A549 (cell line): ENCODE measurements at regions not wholly inside any gene's neighbourhood (a gene's known extent, or its start where the extent isn't known, plus 50 kb on each side); places are given as distances from the start of the nearest gene placed in this dataset.

Experiments
- ATAC-seq, 2 experiments: fragments of 200-7000 bp in 1 of 2; fragments of >200 bp in 1 of 2; cut with Nextera tagmentation in 1 of 2; cut with Tn5 transposase in 1 of 2; 3 replicates each; pipeline versions ENCODE4 v1.8.0 to v1.9.1; 2018 to 2020; ENCODE audit warnings: mild to moderate bottlenecking in 1 of 2, moderate library complexity in 1 of 2
- CTCF ChIA-PET: fragments of 300-600 bp; sonication (Branson Sonifier 250); formaldehyde crosslinking; extraction: SDS; loops from one replicate; lab custom pipeline; 2021; ENCODE audit warnings: antibody characterized with exemption, inconsistent platforms; lab: Yijun Ruan, JAX
- POLR2A ChIA-PET: fragments of 350-600 bp; formaldehyde crosslinking; extraction: SDS; loops from one replicate; lab custom pipeline; 2021; ENCODE audit warnings: antibody characterized with exemption, inconsistent platforms; lab: Yijun Ruan, JAX
- DNase-seq, 2 experiments: peaks; one replicate each; pipeline versions ENCODE4 v3.0.0 to v3.0.0-alpha.2; 2011 to 2016; ENCODE audit warnings: low read depth in 1 of 2, low spot score in 1 of 2
- FAIRE-seq: peaks from 2 replicates; lab custom pipeline; 2011; peaks lifted over from hg19 to GRCh38; lab: Jason Lieb, UNC
- H3K27ac ChIP-seq, 2 experiments: fragments of >200 bp; sonication (Bioruptor Twin); formaldehyde crosslinking; 3 replicates each; pipeline ENCODE4 v1.5.1; 2016 to 2017
- H3K4me1 ChIP-seq: fragments of >200 bp; sonication (Bioruptor Twin); formaldehyde crosslinking; 3 replicates; pipeline ENCODE4 v1.6.1; 2016
- H3K4me2 ChIP-seq: fragments of >200 bp; sonication (Bioruptor Twin); formaldehyde crosslinking; 3 replicates; pipeline ENCODE4 v1.6.1; 2016
- H3K4me3 ChIP-seq: fragments of >200 bp; sonication (Bioruptor Twin); formaldehyde crosslinking; 3 replicates; pipeline ENCODE4 v1.5.1; 2016
- H3K9me3 ChIP-seq: fragments of >200 bp; sonication (Bioruptor Twin); formaldehyde crosslinking; 3 replicates; pipeline ENCODE4 v1.6.1; 2016
- ATOH8 ChIP-seq: fragments of 250-450 bp; sonication (Bioruptor Pico); IDR thresholded peaks from 2 replicates; pipeline ENCODE4 v1.5.0; 2020; ENCODE audit warnings: low read depth, mild to moderate bottlenecking, moderate library complexity
- BHLHE40 ChIP-seq: IDR thresholded peaks from 2 replicates; pipeline ENCODE4 v1.6.1; 2012; ENCODE audit warnings: low read depth, low read length, inconsistent platforms
- CHD2 ChIP-seq: fragments of 150-350 bp; IDR thresholded peaks from 2 replicates; pipeline ENCODE4 v1.6.1; 2014; ENCODE audit warnings: low read length; ENCODE audit not compliant: partially characterized antibody
- EHMT2 ChIP-seq: fragments of 200-600 bp; sonication (generic); IDR thresholded peaks from 2 replicates; pipeline ENCODE4 v1.6.1; 2016; ENCODE audit warnings: antibody characterized with exemption, low read depth, mild to moderate bottlenecking, moderate library complexity
- ELK1 ChIP-seq: fragments of 150-350 bp; IDR thresholded peaks from 2 replicates; pipeline ENCODE4 v1.6.1; 2014; ENCODE audit warnings: low read depth, mild to moderate bottlenecking, low read length
- EP300 ChIP-seq, 2 experiments: fragments of >200 bp; sonication (Bioruptor Twin); formaldehyde crosslinking; IDR thresholded peaks; 2 replicates in 1 of 2; 3 replicates in 1 of 2; pipeline ENCODE4 v1.6.1; 2016 to 2017
- HDAC2 ChIP-seq: fragments of 200-600 bp; sonication (generic); IDR thresholded peaks from 2 replicates; pipeline ENCODE4 v1.6.1; 2016
- HOXB13 ChIP-seq: fragments of 250-450 bp; sonication (Bioruptor Pico); IDR thresholded peaks from 2 replicates; pipeline ENCODE4 v1.5.0; 2020; ENCODE audit warnings: low read depth, mild to moderate bottlenecking, moderate library complexity
- HOXB5 ChIP-seq: fragments of 250-450 bp; sonication (Bioruptor Pico); IDR thresholded peaks from 2 replicates; pipeline ENCODE4 v1.5.0; 2020; ENCODE audit warnings: mild to moderate bottlenecking, moderate library complexity
- JUNB ChIP-seq: fragments of >200 bp; sonication (Bioruptor Twin); formaldehyde crosslinking; IDR thresholded peaks from 2 replicates; pipeline ENCODE4 v1.6.1; 2016
- KDM5A ChIP-seq: fragments of 200-600 bp; sonication (generic); IDR thresholded peaks from 2 replicates; pipeline ENCODE4 v1.6.1; 2016; ENCODE audit warnings: antibody characterized with exemption, mild to moderate bottlenecking
- MAFK ChIP-seq: fragments of 450-650 bp; IDR thresholded peaks from 2 replicates; pipeline ENCODE4 v1.6.1; 2014; ENCODE audit not compliant: partially characterized antibody
- MAZ ChIP-seq: fragments of 150-350 bp; IDR thresholded peaks from 2 replicates; pipeline ENCODE4 v1.6.1; 2014; ENCODE audit warnings: antibody characterized with exemption, low read depth, low read length, borderline replicate concordance
- NFE2L2 ChIP-seq: fragments of 150-350 bp; conservative IDR thresholded peaks from 2 replicates; pipeline ENCODE4 v1.6.1; 2014; ENCODE audit warnings: low read length
- NPAS2 ChIP-seq: fragments of 250-450 bp; sonication (Bioruptor Pico); IDR thresholded peaks from 2 replicates; pipeline ENCODE4 v1.8.0; 2022; ENCODE audit warnings: mild to moderate bottlenecking, moderate library complexity, borderline replicate concordance
- PBX3 ChIP-seq: IDR thresholded peaks from 2 replicates; pipeline ENCODE4 v1.6.1; 2012
- POLR2AphosphoS2 ChIP-seq: conservative IDR thresholded peaks from 2 replicates; pipeline ENCODE4 v1.6.1; 2012; ENCODE audit warnings: low read length, improper control_type of control experiment, inconsistent platforms
- RARB ChIP-seq: fragments of 250-450 bp; sonication (Bioruptor Pico); IDR thresholded peaks from 2 replicates; pipeline ENCODE4 v1.8.0; 2021; ENCODE audit warnings: mild to moderate bottlenecking, moderate library complexity
- RCOR1 ChIP-seq: fragments of 150-350 bp; IDR thresholded peaks from 2 replicates; pipeline ENCODE4 v1.6.1; 2014; ENCODE audit warnings: antibody characterized with exemption, low read length, low read depth
- RNF2 ChIP-seq: fragments of 200-600 bp; sonication (generic); IDR thresholded peaks from 2 replicates; pipeline ENCODE4 v1.6.1; 2016; ENCODE audit warnings: low read depth, mild to moderate bottlenecking, antibody characterized with exemption, moderate library complexity, borderline replicate concordance
- SMC3 ChIP-seq: fragments of >200 bp; sonication (Bioruptor Twin); formaldehyde crosslinking; IDR thresholded peaks from 3 replicates; pipeline ENCODE4 v1.6.1; 2018; ENCODE audit warnings: inconsistent platforms
- USF2 ChIP-seq: fragments of 450-650 bp; IDR thresholded peaks from 2 replicates; pipeline ENCODE4 v1.6.1; 2014; ENCODE audit warnings: antibody characterized with exemption
- ZC3H11A ChIP-seq: fragments of 450-650 bp; IDR thresholded peaks from 2 replicates; pipeline ENCODE4 v1.6.1; 2014; ENCODE audit warnings: antibody characterized with exemption, mild to moderate bottlenecking
- WGBS: methylation state at CpG from one replicate; pipeline ENCODE4 v1.1.6; 2017; ENCODE audit errors: missing lambda C conversion rate; 5-methylcytosine and 5-hydroxymethylcytosine counted together

- ChIA-PET POLR2A (interaction anchor here (0.6 kb wide), 1 partner anchor 49 kb away, joined by 3 read pairs; no protein-coding TSS in a partner anchor), CTCF (no interaction called here)
- Histone ChIP-seq H3K27ac (no peak overlapping the region), H3K4me1 (peaks cover 11% of the 10 kb centered on the region; the same call in 2 of the 3 replicates), H3K4me2 (no peak overlapping the region), H3K4me3 (no peak overlapping the region), H3K9me3 (no peaks in the 10 kb centered on the region)
- FAIRE-seq (no peak), DNase-seq (no peak), ATAC-seq (no peak)
- TF ChIP-seq KDM5A (no peak), NFE2L2 (no peak)
- 62% methylated on average over 11 of the region's 11 CpGs for WGBS
Observed at GRCh38 chr22:47279746-47280145, 517.3 kb downstream of the TBC1D22A start.

GRCh38 chr22:47279337-47279736 is 516.9 kb downstream of the TBC1D22A start:
- H3K4me2 ChIP-seq = no peak overlapping the region
- TF ChIP-seq RCOR1 (no peak), RNF2 (no peak)
- POLR2A ChIA-PET = interaction anchor here (0.6 kb wide), 1 partner anchor 49 kb away, joined by 3 read pairs; no protein-coding TSS in a partner anchor
- no peak for ATAC-seq
- no peak for FAIRE-seq
- CTCF ChIA-PET = interaction anchor here (0.6 kb wide), 1 partner anchor 708 kb away, joined by 3 read pairs; no protein-coding TSS in a partner anchor
- no peak for DNase-seq
- no peak overlapping the region for H3K27ac ChIP-seq
- H3K4me1 ChIP-seq = peaks cover 11% of the 10 kb centered on the region; the same call in 2 of the 3 replicates
- H3K4me3 ChIP-seq = no peak overlapping the region
- H3K9me3 ChIP-seq = no peaks in the 10 kb centered on the region
- WGBS = 48% methylated on average over 5 of the region's 8 CpGs

- no peak for DNase-seq
- Histone ChIP-seq H3K4me1 (peaks cover 11% of the 10 kb centered on the region; the same call in 2 of the 3 replicates), H3K9me3 (no peaks in the 10 kb centered on the region), H3K4me2 (no peak overlapping the region), H3K27ac (no peak overlapping the region), H3K4me3 (no peak overlapping the region)
- no peak for TF ChIP-seq MAFK
- no peak for TF ChIP-seq ELK1
- no peak for TF ChIP-seq ZC3H11A
- TF ChIP-seq ATOH8 (CRISPR knock-in tag) = no peak
- TF ChIP-seq PBX3 = no peak
- TF ChIP-seq CHD2 = no peak
- no peak for TF ChIP-seq RARB (CRISPR knock-in tag)
- CTCF ChIA-PET = interaction anchor here (0.6 kb wide), 1 partner anchor 709 kb away, joined by 3 read pairs; no protein-coding TSS in a partner anchor
- no peak for FAIRE-seq
- POLR2A ChIA-PET = no interaction called here
- ATAC-seq = no peak
- 82% methylated on average over 11 of the region's 12 CpGs for WGBS
Observed at GRCh38 chr22:47278655-47279054, 516.2 kb downstream of the TBC1D22A start.

GRCh38 chr22:47277531-47277930 is 515.1 kb downstream of the TBC1D22A start:
- DNase-seq = no peak
- no peak overlapping the region for H3K4me3 ChIP-seq
- TF ChIP-seq RCOR1 (no peak), JUNB (no peak), EHMT2 (no peak), BHLHE40 (no peak), HOXB13 (no peak), HOXB5 (no peak), NPAS2 (CRISPR knock-in tag) (no peak), EP300 (IDR thresholded peaks at IDR 0.05) (no peak), MAZ (no peak), PBX3 (no peak), SMC3 (no peak), POLR2AphosphoS2 (no peak), RNF2 (no peak), HDAC2 (no peak), MAFK (no peak), USF2 (no peak), ATOH8 (CRISPR knock-in tag) (no peak)
- H3K9me3 ChIP-seq = no peaks in the 10 kb centered on the region
- no peak overlapping the region for H3K27ac ChIP-seq
- CTCF ChIA-PET = no interaction called here
- 52% methylated on average over 9 of the region's 9 CpGs for WGBS
- no peak for FAIRE-seq
- ATAC-seq = no peak
- peaks cover 11% of the 10 kb centered on the region; the same call in 2 of the 3 replicates for H3K4me1 ChIP-seq
- no peak overlapping the region for H3K4me2 ChIP-seq
- POLR2A ChIA-PET = no interaction called here
